AG08396 (cell line): ENCODE measurements at regions not wholly inside any gene's neighbourhood (a gene's known extent, or its start where the extent isn't known, plus 50 kb on each side); places are given as distances from the start of the nearest gene placed in this dataset.
"Not testable (repeated sequence)": the region's sequence is repeated elsewhere in the genome, so short reads cannot be mapped to it uniquely, and the experiment has no call there.

Source experiments
- DNase-seq: peaks from one replicate; pipeline ENCODE4 v3.0.0; 2012; ENCODE audit warnings: low spot score, mixed read lengths

DNA sequence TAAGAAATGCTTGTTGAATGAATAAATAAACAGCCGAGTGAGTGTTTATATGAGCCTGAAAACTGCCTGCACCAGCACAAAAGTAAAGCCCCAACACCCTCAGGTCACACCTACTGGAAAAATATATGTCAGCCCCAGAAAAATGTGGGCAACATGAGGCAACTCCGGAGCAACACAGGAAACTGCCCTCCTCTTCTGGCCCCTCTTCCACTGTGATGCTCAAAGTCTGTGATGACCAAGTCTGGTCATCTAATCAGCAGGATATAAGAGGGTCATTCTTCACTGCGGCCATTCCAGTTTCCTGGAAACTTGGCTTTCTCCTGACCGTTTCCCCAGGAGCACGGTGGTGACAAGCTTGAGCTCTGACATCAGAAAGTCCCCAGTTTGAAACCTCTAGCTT lies 159.6 kb upstream of the PZP start:
- DNase-seq, result no peak

- no peak for DNase-seq
Observed at GRCh38 chr12:9367201-9367600, 159.0 kb upstream of the PZP start.

- DNase-seq, result no peak
Observed at GRCh38 chr12:9365296-9365695, 157.1 kb upstream of the PZP start.

DNA sequence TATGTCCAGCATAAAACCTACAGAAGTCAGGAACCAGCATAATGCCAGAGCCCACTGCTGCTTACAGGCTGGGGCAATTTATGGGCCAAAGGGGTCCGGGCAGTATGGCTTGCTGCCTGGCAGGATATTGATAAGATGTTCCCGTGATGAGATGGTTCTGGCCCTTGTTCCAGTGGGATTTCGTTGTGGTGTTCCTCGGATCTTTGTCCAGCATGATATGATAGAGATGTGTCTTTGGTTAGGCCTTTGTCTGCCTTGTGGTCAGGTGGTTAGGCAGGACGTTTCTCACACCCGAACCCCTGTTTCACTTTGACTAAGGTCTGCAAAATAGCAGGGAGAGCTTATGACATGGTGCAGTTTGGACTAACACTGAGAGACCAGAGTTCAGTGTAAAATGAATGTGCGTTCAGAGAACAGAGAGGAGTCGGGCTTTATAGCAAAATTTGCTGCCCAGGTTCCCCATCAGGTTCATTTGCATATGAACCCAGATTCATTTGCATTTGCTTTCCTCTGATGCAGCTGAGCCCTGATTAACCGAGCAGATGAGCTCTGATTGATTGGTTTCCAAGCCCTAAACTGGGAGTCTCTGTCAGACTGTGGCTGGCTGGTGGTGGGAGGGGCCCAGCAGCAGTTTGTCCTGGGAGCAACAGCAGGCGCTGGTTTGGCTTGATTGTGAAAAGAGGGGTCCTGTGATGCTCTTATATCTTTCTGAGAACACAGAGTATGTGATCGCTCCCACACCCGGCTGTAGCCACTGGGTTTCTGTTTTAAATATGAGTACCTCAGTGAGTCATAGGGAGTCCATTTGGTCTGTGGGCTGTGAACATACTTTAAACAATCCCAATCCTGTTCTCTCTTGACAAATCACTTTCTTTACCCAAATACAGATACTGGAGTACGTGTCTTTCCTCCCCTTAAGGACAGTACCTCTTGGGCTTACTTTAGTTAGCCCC lies 156.3 kb upstream of the PZP start:
- peak; percentile 31 for DNase-seq

- no peak for DNase-seq
Observed at GRCh38 chr12:9363145-9363544, 154.9 kb upstream of the PZP start.

GRCh38 chr12:9361879-9362326 lies 153.7 kb upstream of the PZP start:
- no peak for DNase-seq

DNA sequence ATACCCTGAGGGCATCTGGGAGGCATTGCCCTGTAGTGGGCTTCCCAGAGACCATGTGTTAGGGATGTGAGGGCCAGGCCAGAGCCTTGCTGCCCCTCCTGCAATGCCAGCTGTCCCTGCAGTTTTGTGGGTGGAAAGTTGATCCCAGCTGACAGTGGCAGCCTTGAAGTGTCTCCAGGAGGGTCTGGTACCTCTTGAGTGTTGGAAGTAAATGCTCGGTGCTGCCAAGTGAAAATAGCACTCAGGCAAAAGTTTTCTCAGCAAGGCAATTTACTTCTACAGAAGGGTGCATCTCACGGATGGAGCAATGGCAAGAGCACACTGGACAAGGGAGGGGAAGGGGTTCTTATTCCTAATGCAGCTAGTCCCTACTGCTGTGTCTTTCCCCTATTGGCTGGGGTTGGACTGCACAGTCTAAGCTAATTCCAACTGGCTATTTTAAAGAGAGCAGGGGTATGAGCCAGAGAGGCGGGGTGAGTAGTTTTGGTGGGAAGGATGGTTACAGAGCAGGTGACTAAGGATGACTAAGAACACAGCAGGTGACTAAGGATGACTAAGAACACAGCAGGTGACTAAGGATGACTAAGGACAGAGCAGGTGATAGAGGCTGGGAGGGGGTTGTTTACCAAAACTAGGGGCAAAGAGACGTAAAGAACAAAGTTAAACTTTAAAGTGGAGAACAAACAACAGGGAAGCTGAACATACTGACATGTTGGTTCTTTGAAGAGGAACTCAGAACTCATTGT lies 146.0 kb upstream of the PZP start:
- not testable (repeated sequence) for DNase-seq

GRCh38 chr12:9351136-9351535 lies 142.9 kb upstream of the PZP start:
- no peak for DNase-seq

DNA sequence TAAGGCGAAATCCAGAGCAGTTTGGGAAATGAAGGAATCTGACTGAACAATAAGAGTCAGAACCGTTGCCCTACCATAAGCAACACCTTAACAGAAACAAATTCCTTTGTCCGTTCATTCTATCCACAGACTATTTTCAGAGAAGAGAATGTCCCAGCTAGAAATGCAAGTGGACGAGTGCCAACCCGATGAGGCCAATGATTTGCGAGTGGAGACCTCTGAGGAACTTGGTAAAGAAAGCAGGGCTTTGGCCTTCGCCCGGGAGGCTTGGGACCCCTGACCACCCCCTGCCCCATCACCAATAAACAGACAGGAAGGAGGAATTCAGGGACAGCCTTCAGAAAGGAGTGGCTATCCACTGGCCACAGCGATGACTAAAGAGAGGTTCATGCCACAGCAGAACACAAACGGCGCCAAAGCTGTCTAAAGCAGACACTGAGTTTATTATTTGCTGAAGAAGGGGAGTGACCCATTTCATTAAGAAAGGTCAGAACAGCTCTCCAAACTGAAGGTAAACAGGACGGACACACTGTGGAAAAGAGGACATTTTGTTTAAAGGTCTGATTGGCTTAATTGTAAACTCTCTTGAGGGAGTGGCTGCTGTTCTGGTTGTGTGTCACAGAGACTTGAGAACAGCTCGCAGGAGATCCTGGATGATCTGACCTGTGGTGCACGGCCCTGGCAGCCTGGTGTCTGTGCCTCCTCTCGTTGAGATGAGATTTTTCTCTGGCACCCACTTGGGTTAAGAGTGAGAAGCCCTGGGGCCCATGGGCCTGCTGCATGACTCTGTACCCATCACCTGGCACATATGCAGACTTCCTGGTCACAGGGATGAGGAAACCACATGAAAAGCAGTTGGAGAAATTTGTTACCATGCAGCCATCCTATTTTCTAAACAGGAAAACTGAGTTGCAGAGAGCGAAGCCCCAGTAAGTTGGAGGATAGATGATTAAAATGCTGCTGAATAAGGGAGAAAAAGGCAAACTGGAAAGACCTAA lies 142.0 kb upstream of the PZP start:
- no peak for DNase-seq

DNA sequence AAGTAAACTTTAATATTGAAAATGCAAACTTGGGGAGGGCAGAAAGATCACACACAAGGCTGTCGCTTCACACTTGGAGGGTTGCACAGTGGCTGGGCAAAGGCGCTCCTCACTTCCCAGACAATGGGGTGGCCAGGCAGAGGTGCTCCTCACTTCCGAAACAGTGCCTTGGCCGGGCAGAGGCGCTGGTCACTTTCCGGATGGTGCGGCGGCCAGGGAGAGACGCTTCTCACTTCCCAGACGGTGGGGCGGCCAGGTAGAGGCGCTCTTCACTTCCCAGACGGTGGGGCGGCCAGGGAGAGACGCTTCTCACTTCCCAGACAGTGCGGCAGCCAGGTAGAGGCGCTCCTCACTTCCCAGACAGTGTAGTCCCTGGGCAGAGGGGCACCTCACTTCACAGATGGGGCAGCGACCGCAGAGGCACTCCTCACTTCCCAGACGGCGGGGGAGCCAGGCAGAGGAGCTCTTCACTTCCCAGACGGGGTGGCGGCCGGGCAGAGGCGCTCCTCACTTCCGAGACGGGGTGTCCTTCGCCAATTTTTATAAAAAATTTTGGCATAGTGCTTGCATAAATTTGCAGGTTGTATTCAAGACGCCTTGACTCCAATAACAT lies 140.8 kb upstream of the PZP start:
- no peak for DNase-seq

GRCh38 chr12:9347328-9348127 lies 139.3 kb upstream of the PZP start:
- DNase-seq, result no peak

- no peak for DNase-seq
Observed at GRCh38 chr12:9346866-9347327, 138.7 kb upstream of the PZP start.

GRCh38 chr12:9345171-9345570 lies 137.0 kb upstream of the PZP start:
- DNase-seq, result no peak

DNA sequence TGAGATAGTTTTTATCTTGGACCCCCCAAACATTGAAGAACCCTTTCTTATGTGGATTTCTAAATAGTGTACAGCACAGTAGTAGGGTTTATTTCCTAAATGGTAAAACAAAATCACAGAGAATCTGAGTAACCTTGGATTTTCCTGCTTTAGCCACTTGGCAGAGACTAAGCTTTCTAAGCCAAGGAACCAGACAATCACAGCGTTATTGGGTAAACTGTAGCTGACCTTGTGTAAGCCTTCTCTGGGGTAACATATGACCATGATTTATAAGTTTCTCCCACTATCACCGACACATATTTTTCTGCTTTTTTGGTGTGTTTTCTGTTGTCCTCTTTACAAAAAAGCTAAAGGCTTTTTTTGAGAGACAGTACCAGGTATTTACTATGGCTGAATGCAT lies 136.3 kb upstream of the PZP start:
- DNase-seq, result no peak

DNA sequence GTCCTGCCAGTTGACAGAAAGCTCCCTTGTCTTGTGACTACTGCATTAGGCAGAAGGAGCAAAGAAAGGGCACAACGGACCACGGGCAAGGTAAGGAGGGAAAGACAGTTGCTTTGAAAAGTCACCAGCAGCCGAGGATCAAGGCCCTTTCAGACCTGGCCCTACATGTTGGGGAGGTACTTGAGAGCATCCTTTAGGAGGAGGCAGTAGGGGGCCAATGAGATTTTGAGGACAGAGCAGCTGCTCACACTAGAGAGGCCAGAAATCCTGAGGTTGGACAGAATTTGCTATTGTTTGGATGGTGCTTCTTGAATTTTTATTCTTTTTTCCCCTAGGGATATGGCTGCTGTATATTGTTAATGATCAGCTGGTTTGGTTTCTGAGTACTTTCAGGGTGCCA lies 135.5 kb upstream of the PZP start:
- DNase-seq, result no peak

DNA sequence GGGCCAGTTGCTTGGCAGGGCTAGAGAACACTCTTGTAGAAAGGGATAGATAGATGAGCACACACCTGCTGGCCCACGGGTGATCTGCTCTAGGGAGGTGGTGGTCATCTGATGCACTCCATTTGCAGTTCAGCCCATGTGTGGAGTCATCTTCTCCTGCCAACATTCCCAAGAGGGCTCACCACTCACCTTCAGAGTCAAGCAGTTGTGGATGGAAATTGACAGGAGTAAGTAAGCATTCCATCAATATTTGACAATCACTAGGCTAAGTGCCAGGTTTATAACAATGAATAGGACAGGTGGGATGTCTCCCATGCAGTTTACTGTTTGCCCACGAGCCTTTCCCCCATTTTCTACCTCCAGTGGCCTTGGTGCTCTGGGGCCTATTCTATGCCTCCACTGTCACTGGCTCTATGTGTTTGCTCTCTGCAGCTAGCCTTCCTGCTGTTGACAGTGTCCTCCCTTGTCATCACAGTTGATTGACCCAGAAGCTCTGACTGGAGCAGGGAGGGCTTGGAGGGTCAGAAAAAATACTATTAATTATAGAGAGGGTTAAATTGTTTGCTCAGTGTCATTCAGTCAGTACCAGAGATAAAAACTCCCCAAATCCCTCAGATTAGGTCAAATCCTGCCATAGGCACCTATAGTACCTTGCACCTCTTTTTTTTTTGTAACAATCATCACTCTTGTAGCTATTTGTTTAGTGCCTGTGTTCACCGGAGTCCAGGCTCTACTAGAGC lies 134.6 kb upstream of the PZP start:
- no peak for DNase-seq

DNA sequence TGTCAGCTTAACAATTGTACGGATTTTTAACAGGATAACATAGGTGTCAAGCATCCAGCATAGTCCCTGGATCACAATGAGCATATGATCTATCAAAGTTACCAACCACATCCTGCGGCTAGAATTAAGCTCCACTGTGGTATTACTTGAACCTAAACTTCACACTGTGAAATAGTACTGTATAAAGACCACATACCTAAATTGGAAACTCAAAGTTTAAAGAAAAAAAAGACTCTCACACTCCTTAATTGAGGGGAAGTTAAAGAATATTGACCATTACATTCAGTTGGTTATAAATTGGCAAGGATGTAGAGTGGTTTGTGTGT lies 133.0 kb upstream of the PZP start:
- no peak for DNase-seq

- DNase-seq, result no peak
Observed at GRCh38 chr12:9340422-9341259, 132.4 kb upstream of the PZP start.

GRCh38 chr12:9337656-9338055 lies 129.5 kb upstream of the PZP start:
- DNase-seq, result no peak
